DOHH2 (cell line): ENCODE measurements at regions not wholly inside any gene's neighbourhood (a gene's known extent, or its start where the extent isn't known, plus 50 kb on each side); places are given as distances from the start of the nearest gene placed in this dataset.

Experiments used
- H3F3A ChIP-seq: fragments of 200-600 bp; sonication (generic), shearing (Covaris generic); 2 replicates; pipeline ENCODE4 v1.6.0; 2016; ENCODE audit warnings: antibody characterized with exemption, mild to moderate bottlenecking; ENCODE audit not compliant: control insufficient read depth, insufficient read depth
- H3K27ac ChIP-seq: fragments of 200-600 bp; sonication (generic); 2 replicates; pipeline ENCODE4 v1.5.1; 2014; ENCODE audit warnings: low read depth, mild to moderate bottlenecking, low read length, moderate library complexity
- H3K27me3 ChIP-seq: fragments of 200-600 bp; sonication (generic); 2 replicates; pipeline ENCODE4 v1.6.1; 2014; ENCODE audit warnings: mild to moderate bottlenecking, low read length, mixed read lengths; ENCODE audit not compliant: control insufficient read depth
- H3K36me3 ChIP-seq: fragments of 200-600 bp; sonication (generic); 2 replicates; pipeline ENCODE4 v1.6.1; 2014; ENCODE audit warnings: mild to moderate bottlenecking, low read length, moderate library complexity, mixed read lengths; ENCODE audit not compliant: control insufficient read depth
- H3K4me1 ChIP-seq: fragments of 200-600 bp; sonication (generic); 2 replicates; pipeline ENCODE4 v1.6.1; 2014; ENCODE audit warnings: mild to moderate bottlenecking, low read length, mixed read lengths; ENCODE audit not compliant: control insufficient read depth
- H3K4me2 ChIP-seq: fragments of 200-600 bp; sonication (generic); 2 replicates; pipeline ENCODE4 v1.6.0; 2014; ENCODE audit warnings: mild to moderate bottlenecking, low read length, moderate library complexity
- H3K4me3 ChIP-seq: fragments of 200-600 bp; sonication (generic); 2 replicates; pipeline ENCODE4 v1.5.1; 2014; ENCODE audit warnings: mild to moderate bottlenecking, low read length, mixed read lengths
- H3K79me2 ChIP-seq: fragments of 200-600 bp; sonication (generic); 2 replicates; pipeline ENCODE4 v1.6.1; 2014; ENCODE audit warnings: mild to moderate bottlenecking, low read length, mixed read lengths; ENCODE audit not compliant: control insufficient read depth
- H3K9me2 ChIP-seq: fragments of 200-600 bp; sonication (generic); replicated peaks from 2 replicates; pipeline ENCODE4 v1.6.1; 2014; ENCODE audit warnings: mild to moderate bottlenecking, low read length, mixed read lengths; ENCODE audit not compliant: control insufficient read depth
- H3K9me3 ChIP-seq: fragments of 200-600 bp; sonication (generic); 2 replicates; pipeline ENCODE4 v1.6.1; 2014; ENCODE audit warnings: antibody characterized with exemption, low read length, mixed read lengths; ENCODE audit not compliant: control insufficient read depth, insufficient read depth
- H4K20me1 ChIP-seq: fragments of 200-600 bp; sonication (generic); 2 replicates; pipeline ENCODE4 v1.6.0; 2014; ENCODE audit warnings: low read depth, mild to moderate bottlenecking, antibody characterized with exemption, low read length, moderate library complexity; ENCODE audit not compliant: control insufficient read depth, insufficient read depth
- CTCF ChIP-seq: fragments of 200-600 bp; sonication (generic); IDR thresholded peaks from one replicate; pipeline ENCODE4 v1.5.1; 2014; ENCODE audit warnings: antibody characterized with exemption, mild to moderate bottlenecking, low read depth, low read length; ENCODE audit not compliant: poor library complexity, severe bottlenecking
- EZH2phosphoT487 ChIP-seq: fragments of 200-600 bp; sonication (generic); IDR thresholded peaks from 2 replicates; pipeline ENCODE4 v1.6.1; 2017; ENCODE audit warnings: borderline replicate concordance, mild to moderate bottlenecking, antibody characterized with exemption, low read length, moderate library complexity, mixed read lengths

- Histone ChIP-seq H4K20me1 (no peaks in the 10 kb centered on the region), H3K4me1 (no peaks in the 10 kb centered on the region), H3F3A (no peaks in the 10 kb centered on the region), H3K27ac (no peak overlapping the region), H3K4me3 (no peak overlapping the region), H3K27me3 (no peaks in the 10 kb centered on the region), H3K79me2 (no peaks in the 10 kb centered on the region), H3K9me3 (no peaks in the 10 kb centered on the region), H3K9me2 (no peaks in the 10 kb centered on the region), H3K4me2 (no peak overlapping the region), H3K36me3 (no peaks in the 10 kb centered on the region)
- TF ChIP-seq EZH2phosphoT487 (no peak), CTCF (no peak)
Measured at GRCh38 chr2:147543056-147543455, 301.8 kb upstream of the ACVR2A start.

DNA sequence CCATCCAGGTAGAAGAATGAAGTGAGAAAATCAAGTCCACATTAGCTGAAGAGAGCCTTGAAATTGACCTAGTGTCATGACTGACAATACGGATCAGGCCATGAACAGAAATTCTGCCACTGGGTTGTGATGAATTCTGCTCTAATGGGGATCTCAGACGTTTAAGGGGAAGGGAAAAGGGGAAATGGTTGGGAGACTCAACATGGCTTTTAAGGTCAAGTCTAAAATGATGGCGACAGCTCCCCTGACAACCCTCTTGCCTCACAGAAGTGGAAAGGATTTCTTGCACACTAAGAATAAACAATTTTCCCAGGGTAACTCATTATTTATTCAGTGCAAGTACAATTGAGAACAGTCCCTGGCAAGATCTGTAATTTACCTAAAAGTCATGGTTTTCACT, 302.5 kb upstream of the ACVR2A start:
- no peaks in the 10 kb centered on the region for H3K9me2 ChIP-seq
- H3K9me3 ChIP-seq: no peaks in the 10 kb centered on the region
- H3K79me2 ChIP-seq: no peaks in the 10 kb centered on the region
- no peak overlapping the region for H3K4me3 ChIP-seq
- H3K27ac ChIP-seq: no peak overlapping the region
- H3K4me2 ChIP-seq: no peak overlapping the region
- H3K4me1 ChIP-seq: no peaks in the 10 kb centered on the region
- no peaks in the 10 kb centered on the region for H3F3A ChIP-seq
- H4K20me1 ChIP-seq: no peaks in the 10 kb centered on the region
- H3K36me3 ChIP-seq: no peaks in the 10 kb centered on the region
- no peak for TF ChIP-seq EZH2phosphoT487
- TF ChIP-seq CTCF: no peak
- no peaks in the 10 kb centered on the region for H3K27me3 ChIP-seq

DNA sequence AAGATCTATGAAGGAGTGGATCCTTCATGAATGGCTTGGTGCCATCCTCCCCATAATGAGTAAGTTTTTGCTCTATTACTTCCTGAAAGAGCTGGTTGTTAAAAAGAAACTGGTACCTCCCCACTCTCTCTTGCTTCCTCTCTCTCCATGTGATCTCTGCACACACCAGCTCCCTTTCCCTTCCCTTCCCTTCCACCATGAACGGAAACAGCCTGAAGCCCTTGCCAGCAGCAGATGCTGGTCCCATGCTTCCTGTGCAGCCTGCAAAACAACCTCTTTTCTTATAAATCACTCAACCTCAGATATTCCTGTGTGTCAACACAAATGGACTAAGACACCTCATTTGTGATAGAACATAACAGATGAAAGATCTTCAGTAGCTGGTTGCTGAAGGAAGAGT, 303.5 kb upstream of the ACVR2A start:
- H3K4me3 ChIP-seq: no peak overlapping the region
- no peaks in the 10 kb centered on the region for H3K27me3 ChIP-seq
- no peaks in the 10 kb centered on the region for H3K79me2 ChIP-seq
- H4K20me1 ChIP-seq: no peaks in the 10 kb centered on the region
- H3K4me2 ChIP-seq: no peak overlapping the region
- no peaks in the 10 kb centered on the region for H3K9me2 ChIP-seq
- no peaks in the 10 kb centered on the region for H3K4me1 ChIP-seq
- no peaks in the 10 kb centered on the region for H3F3A ChIP-seq
- TF ChIP-seq EZH2phosphoT487 (no peak), CTCF (no peak)
- H3K9me3 ChIP-seq: no peaks in the 10 kb centered on the region
- no peak overlapping the region for H3K27ac ChIP-seq
- no peaks in the 10 kb centered on the region for H3K36me3 ChIP-seq

DNA sequence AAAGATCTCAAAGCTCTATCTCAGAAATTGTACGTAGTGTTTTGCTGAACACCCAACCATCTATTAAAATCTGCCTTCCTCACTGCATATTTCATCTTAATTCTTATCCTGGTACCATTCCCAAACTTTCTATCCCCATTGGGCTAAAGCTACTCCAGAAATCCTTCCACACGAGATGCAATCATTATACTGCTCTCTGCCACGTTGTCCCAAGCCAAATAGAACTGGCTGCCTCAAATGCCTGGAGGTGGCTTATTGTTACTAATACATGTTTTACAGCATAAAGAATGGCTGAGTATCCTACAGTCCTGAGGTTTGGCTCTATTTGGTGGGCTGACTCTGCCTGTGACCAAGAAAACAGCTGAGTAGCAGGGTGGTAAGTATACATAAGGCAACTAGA, 306.0 kb upstream of the ACVR2A start:
- Histone ChIP-seq H3K4me2 (no peak overlapping the region), H3K36me3 (no peaks in the 10 kb centered on the region), H3K9me2 (no peaks in the 10 kb centered on the region), H3K4me3 (no peak overlapping the region), H3K27ac (no peak overlapping the region), H3K9me3 (no peaks in the 10 kb centered on the region), H4K20me1 (no peaks in the 10 kb centered on the region), H3K27me3 (0 out of 2 replicates have a peak, but pooled peaks cover 4% of the 10 kb centered on the region), H3F3A (no peaks in the 10 kb centered on the region), H3K79me2 (no peaks in the 10 kb centered on the region), H3K4me1 (no peaks in the 10 kb centered on the region)
- TF ChIP-seq CTCF: no peak
- TF ChIP-seq EZH2phosphoT487: no peak
